Epithelial cell of proximal tubule (primary cell): ENCODE measurements at regions not wholly inside any gene's neighbourhood (a gene's known extent, or its start where the extent isn't known, plus 50 kb on each side); places are given as distances from the start of the nearest gene placed in this dataset.

Experiments used
- DNase-seq: peaks from one replicate; pipeline ENCODE4 v3.0.0-alpha.2; 2011; ENCODE audit warnings: low read depth
- H3K4me3 ChIP-seq: 2 replicates; pipeline ENCODE4 v1.5.1; 2011; ENCODE audit warnings: low read depth, mild to moderate bottlenecking, low read length
- CTCF ChIP-seq: conservative IDR thresholded peaks from 2 replicates; pipeline ENCODE4 v1.5.1; 2012; ENCODE audit warnings: low read depth, mild to moderate bottlenecking, low read length

- no peak for DNase-seq
- H3K4me3 ChIP-seq, result no peak overlapping the region
- no peak for TF ChIP-seq CTCF
These were observed 540.8 kb upstream of the SPHKAP start for GRCh38 chr2:228722311-228722710.

- no peak for DNase-seq
- no peak for TF ChIP-seq CTCF
- no peak overlapping the region for H3K4me3 ChIP-seq
These were observed 539.4 kb upstream of the SPHKAP start for GRCh38 chr2:228720895-228721294.

GRCh38 chr2:228709788-228710371 is 528.4 kb upstream of the SPHKAP start:
- no peak for TF ChIP-seq CTCF
- no peak overlapping the region for H3K4me3 ChIP-seq
- DNase-seq, result no peak

GRCh38 chr2:228707846-228708245 is 526.4 kb upstream of the SPHKAP start:
- no peak for TF ChIP-seq CTCF
- no peak for DNase-seq
- H3K4me3 ChIP-seq, result no peak overlapping the region

- no peak for TF ChIP-seq CTCF
- no peak for DNase-seq
- no peak overlapping the region for H3K4me3 ChIP-seq
These were observed 523.8 kb upstream of the SPHKAP start for GRCh38 chr2:228705318-228705717.

- H3K4me3 ChIP-seq, result no peak overlapping the region
- DNase-seq, result no peak
- TF ChIP-seq CTCF, result no peak
These were observed 521.7 kb upstream of the SPHKAP start for GRCh38 chr2:228703152-228703551.

- no peak for TF ChIP-seq CTCF
- no peak overlapping the region for H3K4me3 ChIP-seq
- no peak for DNase-seq
These were observed 520.0 kb upstream of the SPHKAP start for GRCh38 chr2:228701506-228701905.
